ENCODE measurements at regions not wholly inside any gene's neighbourhood (a gene's known extent, or its start where the extent isn't known, plus 50 kb on each side); places are given as distances from the start of the nearest gene placed in this dataset.
A peak's percentile ranks its signal among the peaks of the same experiment; 100 is the strongest.

GRCh38 chr16:35414139-35414538, 1954.7 kb downstream of the TP53TG3F start:
- DNase-seq (ENCODE audit: extremely low spot score), result no peak
- POLR2A ChIA-PET, result no interaction called here
- TF ChIP-seq CTCF (IDR thresholded peaks at IDR 0.05; ENCODE audit: control extremely low read depth, extremely low read depth, low read depth, missing control alignments), result no peak
- CTCF ChIA-PET, result no interaction called here

GRCh38 chr16:35414563-35414962, 1955.2 kb downstream of the TP53TG3F start:
- no peak for TF ChIP-seq CTCF (IDR thresholded peaks at IDR 0.05; ENCODE audit: control extremely low read depth, extremely low read depth, low read depth, missing control alignments)
- DNase-seq (ENCODE audit: extremely low spot score), result no peak
- ChIA-PET CTCF (no interaction called here), POLR2A (no interaction called here)

- no peak for TF ChIP-seq CTCF (IDR thresholded peaks at IDR 0.05; ENCODE audit: control extremely low read depth, extremely low read depth, low read depth, missing control alignments)
- ChIA-PET CTCF (no interaction called here), POLR2A (no interaction called here)
- DNase-seq (ENCODE audit: extremely low spot score), result no peak
Observed at GRCh38 chr16:35425270-35425669, 1965.9 kb downstream of the TP53TG3F start.

GRCh38 chr16:35431829-35432663, 1972.6 kb downstream of the TP53TG3F start:
- TF ChIP-seq CTCF (IDR thresholded peaks at IDR 0.05; ENCODE audit: control extremely low read depth, extremely low read depth, low read depth, missing control alignments), result peak; percentile 36
- ChIA-PET CTCF (interaction anchor here (0.6 to 1.7 kb wide), 5 partner anchors 8 to 33 kb away, joined by 3 to 6 read pairs (median 3); no protein-coding TSS in a partner anchor), POLR2A (no interaction called here)
- no peak for DNase-seq (ENCODE audit: extremely low spot score)

- POLR2A ChIA-PET, result no interaction called here
- DNase-seq (ENCODE audit: extremely low spot score), result no peak
- no peak for TF ChIP-seq CTCF (IDR thresholded peaks at IDR 0.05; ENCODE audit: control extremely low read depth, extremely low read depth, low read depth, missing control alignments)
- CTCF ChIA-PET, result interaction anchor here (0.8 kb wide), 1 partner anchor 9 kb away, joined by 3 read pairs; no protein-coding TSS in a partner anchor
Observed at GRCh38 chr16:35440875-35441274, 1981.5 kb downstream of the TP53TG3F start.

GRCh38 chr16:35447010-35447558, 1987.7 kb downstream of the TP53TG3F start:
- CTCF ChIA-PET, result no interaction called here
- POLR2A ChIA-PET, result no interaction called here
- no peak for TF ChIP-seq CTCF (IDR thresholded peaks at IDR 0.05; ENCODE audit: control extremely low read depth, extremely low read depth, low read depth, missing control alignments)
- no peak for DNase-seq (ENCODE audit: extremely low spot score)
